Fibroblast of villous mesenchyme (primary cell): ENCODE measurements at regions not wholly inside any gene's neighbourhood (a gene's known extent, or its start where the extent isn't known, plus 50 kb on each side); places are given as distances from the start of the nearest gene placed in this dataset.

Experiments used
- DNase-seq: peaks from one replicate; pipeline ENCODE4 v3.0.0-alpha.2; 2010; ENCODE audit warnings: low read depth
- H3K4me3 ChIP-seq: 2 replicates; pipeline ENCODE4 v1.5.1; 2011; ENCODE audit warnings: low read depth, mild to moderate bottlenecking, low read length
- CTCF ChIP-seq: IDR thresholded peaks from 2 replicates; pipeline ENCODE4 v1.5.1; 2012; ENCODE audit warnings: low read depth, mild to moderate bottlenecking, low read length; ENCODE audit not compliant: insufficient read depth

- no peak overlapping the region for H3K4me3 ChIP-seq
- TF ChIP-seq CTCF = no peak
- no peak for DNase-seq
Observed at GRCh38 chr11:82546661-82547557, 186.8 kb downstream of the FAM181B start.

- TF ChIP-seq CTCF = no peak
- no peak for DNase-seq
- no peak overlapping the region for H3K4me3 ChIP-seq
Observed at GRCh38 chr11:82539669-82540068, 194.0 kb downstream of the FAM181B start.

GRCh38 chr11:82536706-82537105, 197.0 kb downstream of the FAM181B start:
- TF ChIP-seq CTCF = no peak
- no peak overlapping the region for H3K4me3 ChIP-seq
- no peak for DNase-seq

- DNase-seq = no peak
- no peak for TF ChIP-seq CTCF
Observed at GRCh38 chr11:82533628-82534327, 199.9 kb downstream of the FAM181B start.

GRCh38 chr11:82529936-82530335, 203.7 kb downstream of the FAM181B start:
- H3K4me3 ChIP-seq = no peak overlapping the region
- no peak for DNase-seq
- TF ChIP-seq CTCF = no peak

More at GRCh38 chr11:82533628-82534327, 199.9 kb downstream of the FAM181B start:
- H3K4me3 ChIP-seq = no peak overlapping the region

GRCh38 chr11:82527081-82527584, 206.5 kb downstream of the FAM181B start:
- TF ChIP-seq CTCF = no peak
- DNase-seq = no peak
- H3K4me3 ChIP-seq = no peak overlapping the region
